ENCODE measurements at regions not wholly inside any gene's neighbourhood (a gene's known extent, or its start where the extent isn't known, plus 50 kb on each side); places are given as distances from the start of the nearest gene placed in this dataset.

DNA sequence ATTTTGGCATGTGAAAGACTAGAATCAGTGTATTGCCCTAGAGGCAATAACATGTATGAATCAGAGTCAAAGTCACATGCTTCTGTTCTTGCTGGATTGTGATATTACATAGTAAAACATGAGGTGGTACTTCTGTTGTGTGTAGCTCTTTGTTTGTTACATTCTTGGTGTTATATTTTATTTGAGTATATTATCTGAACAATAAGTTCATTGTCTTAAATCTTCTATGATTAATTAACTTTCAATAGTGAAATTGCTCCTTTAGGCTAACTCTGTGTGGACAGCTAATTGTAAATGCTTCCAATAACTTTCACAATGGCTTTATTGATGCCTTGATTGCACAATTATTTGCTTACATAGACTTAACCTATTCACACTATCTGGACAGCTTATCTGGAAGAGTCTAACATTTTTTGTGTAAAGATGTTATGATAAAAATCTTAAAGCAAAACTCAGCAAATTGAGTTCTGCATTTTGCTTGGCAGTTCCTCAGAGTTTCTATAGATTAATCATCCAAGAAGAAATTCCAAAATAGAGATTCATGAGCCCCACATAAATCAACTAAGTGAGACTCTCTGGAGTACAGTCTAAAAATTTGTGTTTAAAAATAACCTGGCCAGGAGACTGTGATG lies 239.6 kb upstream of the TUSC1 start:
- intact Hi-C loops (cut with DNase I, micrococcal nuclease), result no loop called here
- TF ChIP-seq, protein P1, sequence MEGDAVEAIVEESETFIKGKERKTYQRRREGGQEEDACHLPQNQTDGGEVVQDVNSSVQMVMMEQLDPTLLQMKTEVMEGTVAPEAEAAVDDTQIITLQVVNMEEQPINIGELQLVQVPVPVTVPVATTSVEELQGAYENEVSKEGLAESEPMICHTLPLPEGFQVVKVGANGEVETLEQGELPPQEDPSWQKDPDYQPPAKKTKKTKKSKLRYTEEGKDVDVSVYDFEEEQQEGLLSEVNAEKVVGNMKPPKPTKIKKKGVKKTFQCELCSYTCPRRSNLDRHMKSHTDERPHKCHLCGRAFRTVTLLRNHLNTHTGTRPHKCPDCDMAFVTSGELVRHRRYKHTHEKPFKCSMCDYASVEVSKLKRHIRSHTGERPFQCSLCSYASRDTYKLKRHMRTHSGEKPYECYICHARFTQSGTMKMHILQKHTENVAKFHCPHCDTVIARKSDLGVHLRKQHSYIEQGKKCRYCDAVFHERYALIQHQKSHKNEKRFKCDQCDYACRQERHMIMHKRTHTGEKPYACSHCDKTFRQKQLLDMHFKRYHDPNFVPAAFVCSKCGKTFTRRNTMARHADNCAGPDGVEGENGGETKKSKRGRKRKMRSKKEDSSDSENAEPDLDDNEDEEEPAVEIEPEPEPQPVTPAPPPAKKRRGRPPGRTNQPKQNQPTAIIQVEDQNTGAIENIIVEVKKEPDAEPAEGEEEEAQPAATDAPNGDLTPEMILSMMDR (IDR thresholded peaks at IDR 0.05), result no peak
- H3K36me3 ChIP-seq (ENCODE audit: low read depth), result no peaks in the 10 kb centered on the region

DNA sequence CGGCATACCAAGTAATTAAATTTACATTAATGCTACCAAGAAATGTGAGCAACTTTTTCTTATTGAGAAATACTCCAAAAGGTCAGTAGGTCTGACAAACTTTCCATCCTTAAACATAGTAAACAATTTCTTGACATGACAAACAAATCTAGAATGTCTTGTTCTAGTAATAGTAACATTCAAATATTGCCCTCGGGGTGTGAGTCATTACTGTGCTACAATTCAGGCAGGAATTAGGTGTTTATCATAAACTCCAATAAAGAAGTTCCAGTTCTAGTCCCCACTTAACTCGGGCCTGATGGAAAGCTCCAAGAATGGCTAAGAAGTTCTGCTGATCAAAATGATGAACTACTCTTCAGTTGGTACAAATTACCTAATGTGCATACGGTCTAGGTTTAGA lies 235.6 kb upstream of the TUSC1 start:
- H3K36me3 ChIP-seq (ENCODE audit: low read depth), result no peaks in the 10 kb centered on the region
- ATAC-seq (no peak), DNase-seq (no peak)
- TF ChIP-seq, protein P1 (IDR thresholded peaks at IDR 0.05), result no peak
- no peak overlapping the region for H3K4me3 ChIP-seq
- H3K9me3 ChIP-seq, result peaks cover 8% of the 10 kb centered on the region
- intact Hi-C loops (cut with DNase I, micrococcal nuclease), result no loop called here
- H3K4me1 ChIP-seq (ENCODE audit: low read depth), result no peaks in the 10 kb centered on the region

More for the DNA sequence above, 239.6 kb upstream of the TUSC1 start:
- Histone ChIP-seq H3K4me3 (no peak overlapping the region), H3K4me1 (ENCODE audit: low read depth) (no peaks in the 10 kb centered on the region), H3K9me3 (peaks cover 15% of the 10 kb centered on the region)
- ATAC-seq (no peak), DNase-seq (no peak)

DNA sequence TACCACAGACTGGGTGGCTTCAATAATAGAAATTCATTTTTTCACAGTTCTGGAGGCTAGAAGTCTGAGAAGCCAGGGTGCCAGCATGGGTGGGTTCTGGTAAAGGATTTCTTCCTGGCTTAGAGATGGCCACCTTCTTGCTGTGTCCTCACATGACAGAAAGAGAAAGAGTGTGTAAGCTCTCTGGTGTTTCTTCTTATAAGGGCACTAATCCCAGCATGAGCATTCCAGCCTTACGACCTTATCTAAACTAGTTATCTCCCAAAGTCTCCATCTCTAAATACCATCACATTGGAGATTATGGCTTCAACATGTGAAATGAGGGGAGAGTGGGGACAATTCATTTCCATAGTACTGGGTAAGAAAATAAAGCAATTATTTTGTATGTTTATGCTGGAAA lies 226.5 kb upstream of the TUSC1 start:
- ATAC-seq (no peak), DNase-seq (no peak)
- intact Hi-C loops (cut with DNase I, micrococcal nuclease), result no loop called here
- Histone ChIP-seq H3K36me3 (ENCODE audit: low read depth) (no peaks in the 10 kb centered on the region), H3K4me1 (ENCODE audit: low read depth) (no peaks in the 10 kb centered on the region), H3K9me3 (peaks cover 9% of the 10 kb centered on the region), H3K4me3 (no peak overlapping the region)
- TF ChIP-seq, protein P1 (IDR thresholded peaks at IDR 0.05), result no peak

DNA sequence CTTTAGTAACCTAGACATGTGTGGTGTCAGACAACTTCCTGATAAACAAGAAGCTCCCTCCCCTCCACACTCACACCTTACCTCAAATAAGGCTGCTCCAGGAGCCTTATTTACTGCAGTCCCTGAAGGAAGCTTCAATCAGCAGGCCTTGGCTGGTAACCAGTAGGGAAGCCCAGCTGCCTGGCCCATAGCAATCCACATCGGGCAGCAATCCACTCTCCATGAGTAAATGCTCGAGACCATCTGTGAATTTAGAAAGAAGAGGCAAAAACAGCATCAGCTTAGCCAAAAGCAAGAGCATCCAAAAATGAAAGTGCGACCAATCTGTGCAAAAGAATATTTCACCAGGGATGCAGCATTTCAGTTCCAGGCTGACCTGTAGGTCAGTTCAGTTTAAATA lies 213.3 kb upstream of the TUSC1 start:
- TF ChIP-seq, protein P1 (IDR thresholded peaks at IDR 0.05), result no peak
- no peak overlapping the region for H3K4me3 ChIP-seq
- H3K36me3 ChIP-seq (ENCODE audit: low read depth), result no peaks in the 10 kb centered on the region
- no peak for ATAC-seq
- H3K4me1 ChIP-seq (ENCODE audit: low read depth), result no peaks in the 10 kb centered on the region
- peaks cover 27% of the 10 kb centered on the region for H3K9me3 ChIP-seq
- DNase-seq, result no peak
- intact Hi-C loops (cut with DNase I, micrococcal nuclease), result no loop called here

DNA sequence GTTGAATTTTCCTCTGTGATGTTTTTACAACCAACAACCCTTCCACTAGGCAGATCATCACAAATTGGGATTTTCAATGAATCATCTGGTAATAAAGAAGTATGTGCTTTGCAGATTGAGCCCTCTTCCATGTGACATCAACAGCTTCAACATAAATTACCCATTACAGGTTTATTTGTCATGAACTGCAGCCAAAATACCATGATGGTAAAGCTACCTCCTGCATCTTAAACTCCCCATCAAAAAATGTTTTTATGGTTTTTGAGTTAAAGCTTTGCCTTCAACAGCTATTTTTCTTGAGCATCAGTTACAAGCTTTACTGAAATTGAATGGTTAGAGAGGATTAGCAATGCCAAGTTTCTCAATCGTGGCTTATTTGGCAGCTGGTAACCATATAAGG lies 211.4 kb upstream of the TUSC1 start:
- DNase-seq, result no peak
- Histone ChIP-seq H3K9me3 (peaks cover 17% of the 10 kb centered on the region), H3K4me1 (ENCODE audit: low read depth) (no peaks in the 10 kb centered on the region), H3K4me3 (no peak overlapping the region), H3K36me3 (ENCODE audit: low read depth) (no peaks in the 10 kb centered on the region)
- intact Hi-C loops (cut with DNase I, micrococcal nuclease), result no loop called here
- no peak for ATAC-seq
- TF ChIP-seq, protein P1 (IDR thresholded peaks at IDR 0.05), result no peak

DNA sequence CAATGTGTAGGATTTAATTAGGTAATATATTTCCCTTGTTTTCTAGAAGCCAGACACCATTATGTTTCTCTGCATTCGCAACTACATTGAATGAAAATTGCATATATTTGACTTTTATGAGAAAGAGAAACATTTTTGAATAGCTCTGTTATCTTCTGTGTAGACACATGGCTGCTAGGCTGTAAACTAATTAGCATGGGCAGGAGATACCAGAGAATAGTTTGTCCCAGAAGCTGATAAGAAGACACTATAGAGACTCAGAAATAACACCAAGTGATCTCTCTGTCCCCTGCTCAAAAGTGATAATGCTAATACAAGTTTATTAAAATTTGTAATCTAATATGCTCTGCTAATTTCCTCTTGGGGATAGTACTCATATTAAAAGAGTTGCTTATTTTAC lies 198.0 kb upstream of the TUSC1 start:
- TF ChIP-seq, protein P1 (IDR thresholded peaks at IDR 0.05), result no peak

More for the DNA sequence above, 198.0 kb upstream of the TUSC1 start:
- no peak for DNase-seq
- no peaks in the 10 kb centered on the region for H3K36me3 ChIP-seq (ENCODE audit: low read depth)
- H3K9me3 ChIP-seq, result peaks cover 13% of the 10 kb centered on the region
- ATAC-seq, result no peak
- no peak overlapping the region for H3K4me3 ChIP-seq
- no peaks in the 10 kb centered on the region for H3K4me1 ChIP-seq (ENCODE audit: low read depth)
- intact Hi-C loops (cut with DNase I, micrococcal nuclease), result no loop called here
